ENCODE measurements at regions not wholly inside any gene's neighbourhood (a gene's known extent, or its start where the extent isn't known, plus 50 kb on each side); places are given as distances from the start of the nearest gene placed in this dataset.

DNA sequence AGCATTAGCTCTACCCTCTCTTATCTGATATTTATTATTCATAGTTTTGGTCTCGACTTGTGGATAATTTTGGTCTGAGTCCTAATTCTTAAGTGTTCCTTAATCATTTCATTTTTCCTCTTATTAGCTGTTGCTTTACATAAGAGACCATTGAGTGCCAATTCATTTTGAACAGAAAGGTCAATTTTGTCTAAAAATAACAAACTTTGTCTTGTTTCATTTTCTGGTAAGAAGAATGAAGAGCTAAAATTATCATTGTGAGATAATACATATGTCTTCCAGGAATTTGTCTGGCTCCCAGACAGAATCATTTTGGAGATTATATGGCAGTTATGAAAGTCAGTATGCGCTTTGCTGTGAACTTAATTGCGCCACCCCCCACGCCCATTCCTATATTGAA, 1471.8 kb downstream of the PCDH7 start:
- intact Hi-C loops (cut with micrococcal nuclease) = no loop called here
- no peak overlapping the region for H3K4me3 ChIP-seq (replicated peaks in 1 of 3; ENCODE audit: low read depth in 2 of 3, low read length in 3 of 3)

DNA sequence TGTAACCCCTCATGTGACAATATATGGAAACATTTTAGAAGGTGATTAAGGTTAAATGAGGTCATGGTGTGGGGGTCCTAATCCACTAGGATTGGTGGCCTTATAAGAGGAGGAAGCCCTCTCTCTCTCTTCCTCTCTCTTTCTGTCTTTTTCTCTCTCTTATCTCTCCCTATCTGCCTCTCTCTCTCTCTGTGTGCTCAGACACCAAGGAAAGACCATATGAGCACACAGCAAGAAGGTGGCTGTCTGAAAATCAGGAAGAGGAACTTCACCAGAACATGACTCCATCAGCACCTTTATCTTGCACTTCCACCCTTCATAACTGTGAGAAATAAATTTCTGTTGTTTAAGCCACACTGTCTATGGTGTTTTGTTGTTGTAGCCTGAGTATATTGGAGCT, 1472.2 kb downstream of the PCDH7 start:
- H4K20me1 ChIP-seq (ENCODE audit: insufficient read depth, low read length) = no peaks in the 10 kb centered on the region
- Mint-ChIP-seq H3K9me3 (peaks cover 0 to 15% (median 6%) of the 10 kb centered on the region in 7 donors), H3K27me3 (ENCODE audit: low read depth in 3 of 3) (peaks cover 0 to 3% (median 0%) of the 10 kb centered on the region in 3 donors), H3K4me3 (no peak overlapping the region), H3K36me3 (no peaks in the 10 kb centered on the region), H3K27ac (no peak overlapping the region), H3K4me1 (no peaks in the 10 kb centered on the region)
- H3K9ac ChIP-seq (ENCODE audit: insufficient read depth, low read length, poor library complexity, severe bottlenecking) = no peak overlapping the region
- H3K27me3 ChIP-seq (ENCODE audit: control insufficient read depth in 2 of 2, insufficient read depth in 2 of 2, low read length in 2 of 2) = no peaks in the 10 kb centered on the region
- intact Hi-C loops (cut with micrococcal nuclease) = no loop called here
- H2AFZ ChIP-seq (ENCODE audit: insufficient read depth, low read depth, low read length, poor library complexity, severe bottlenecking) = no peak overlapping the region
- DNase-seq = no peak
- TF ChIP-seq, protein P1, sequence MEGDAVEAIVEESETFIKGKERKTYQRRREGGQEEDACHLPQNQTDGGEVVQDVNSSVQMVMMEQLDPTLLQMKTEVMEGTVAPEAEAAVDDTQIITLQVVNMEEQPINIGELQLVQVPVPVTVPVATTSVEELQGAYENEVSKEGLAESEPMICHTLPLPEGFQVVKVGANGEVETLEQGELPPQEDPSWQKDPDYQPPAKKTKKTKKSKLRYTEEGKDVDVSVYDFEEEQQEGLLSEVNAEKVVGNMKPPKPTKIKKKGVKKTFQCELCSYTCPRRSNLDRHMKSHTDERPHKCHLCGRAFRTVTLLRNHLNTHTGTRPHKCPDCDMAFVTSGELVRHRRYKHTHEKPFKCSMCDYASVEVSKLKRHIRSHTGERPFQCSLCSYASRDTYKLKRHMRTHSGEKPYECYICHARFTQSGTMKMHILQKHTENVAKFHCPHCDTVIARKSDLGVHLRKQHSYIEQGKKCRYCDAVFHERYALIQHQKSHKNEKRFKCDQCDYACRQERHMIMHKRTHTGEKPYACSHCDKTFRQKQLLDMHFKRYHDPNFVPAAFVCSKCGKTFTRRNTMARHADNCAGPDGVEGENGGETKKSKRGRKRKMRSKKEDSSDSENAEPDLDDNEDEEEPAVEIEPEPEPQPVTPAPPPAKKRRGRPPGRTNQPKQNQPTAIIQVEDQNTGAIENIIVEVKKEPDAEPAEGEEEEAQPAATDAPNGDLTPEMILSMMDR (IDR thresholded peaks at IDR 0.05) = no peak
- no peak overlapping the region for H3K4me3 ChIP-seq (replicated peaks in 1 of 3; ENCODE audit: low read depth in 2 of 3, low read length in 3 of 3)
- no peaks in the 10 kb centered on the region for H3K4me1 ChIP-seq (ENCODE audit: control insufficient read depth in 1 of 2, insufficient read depth in 2 of 2, low read length in 2 of 2)
- H3K9me3 ChIP-seq (replicated peaks in 1 of 2; ENCODE audit: control insufficient read depth in 1 of 2, insufficient read depth in 1 of 2, low read length in 2 of 2) = peaks cover 12 to 15% of the 10 kb centered on the region in 2 donors
- no peaks in the 10 kb centered on the region for H3K79me2 ChIP-seq (ENCODE audit: insufficient read depth, low read length)
- no peaks in the 10 kb centered on the region for H3K36me3 ChIP-seq (replicated peaks in 1 of 2; ENCODE audit: control insufficient read depth in 1 of 2, insufficient read depth in 2 of 2, low read length in 2 of 2)
- H3K27ac ChIP-seq (ENCODE audit: low read depth in 1 of 2, low read length in 2 of 2) = no peak overlapping the region
- no peak overlapping the region for H3K4me2 ChIP-seq (replicated peaks; ENCODE audit: extremely low read depth, low read length, poor library complexity, severe bottlenecking)

More for the DNA sequence above, 1471.8 kb downstream of the PCDH7 start:
- H3K4me3 Mint-ChIP-seq = no peak overlapping the region
- Histone ChIP-seq H3K4me2 (replicated peaks; ENCODE audit: extremely low read depth, low read length, poor library complexity, severe bottlenecking) (no peak overlapping the region), H4K20me1 (ENCODE audit: insufficient read depth, low read length) (no peaks in the 10 kb centered on the region), H3K9ac (ENCODE audit: insufficient read depth, low read length, poor library complexity, severe bottlenecking) (no peak overlapping the region), H3K27ac (ENCODE audit: low read depth in 1 of 2, low read length in 2 of 2) (no peak overlapping the region), H2AFZ (ENCODE audit: insufficient read depth, low read depth, low read length, poor library complexity, severe bottlenecking) (no peak overlapping the region), H3K36me3 (replicated peaks in 1 of 2; ENCODE audit: control insufficient read depth in 1 of 2, insufficient read depth in 2 of 2, low read length in 2 of 2) (no peaks in the 10 kb centered on the region), H3K9me3 (replicated peaks in 1 of 2; ENCODE audit: control insufficient read depth in 1 of 2, insufficient read depth in 1 of 2, low read length in 2 of 2) (peaks cover 12 to 15% of the 10 kb centered on the region in 2 donors), H3K27me3 (ENCODE audit: control insufficient read depth in 2 of 2, insufficient read depth in 2 of 2, low read length in 2 of 2) (no peaks in the 10 kb centered on the region), H3K4me1 (ENCODE audit: control insufficient read depth in 1 of 2, insufficient read depth in 2 of 2, low read length in 2 of 2) (no peaks in the 10 kb centered on the region), H3K79me2 (ENCODE audit: insufficient read depth, low read length) (no peaks in the 10 kb centered on the region)
- H3K36me3 Mint-ChIP-seq = no peaks in the 10 kb centered on the region
- H3K27me3 Mint-ChIP-seq (ENCODE audit: low read depth in 3 of 3) = peaks cover 0 to 3% (median 0%) of the 10 kb centered on the region in 3 donors
- TF ChIP-seq, protein P1 (IDR thresholded peaks at IDR 0.05) = no peak
- H3K9me3 Mint-ChIP-seq = peaks cover 0 to 15% (median 5%) of the 10 kb centered on the region in 7 donors
- no peak for DNase-seq
- WGBS (ENCODE audit: insufficient coverage) = no CpG with 5 or more reads among the region's 4 CpGs
- no peak overlapping the region for H3K27ac Mint-ChIP-seq
- no peaks in the 10 kb centered on the region for H3K4me1 Mint-ChIP-seq
